T-helper 1 cell (primary cell): ENCODE measurements at regions not wholly inside any gene's neighbourhood (a gene's known extent, or its start where the extent isn't known, plus 50 kb on each side); places are given as distances from the start of the nearest gene placed in this dataset.

ENCODE experiments used
- DNase-seq, 5 donors: peaks; one replicate each; pipeline ENCODE4 v3.0.0-alpha.2; 2012 to 2020

- no peak for DNase-seq
Measured at GRCh38 chr1:22362626-22363402, 88.8 kb upstream of the ZBTB40 start.

- no peak for DNase-seq
Measured at GRCh38 chr1:22363403-22364325, 88.0 kb upstream of the ZBTB40 start.

DNA sequence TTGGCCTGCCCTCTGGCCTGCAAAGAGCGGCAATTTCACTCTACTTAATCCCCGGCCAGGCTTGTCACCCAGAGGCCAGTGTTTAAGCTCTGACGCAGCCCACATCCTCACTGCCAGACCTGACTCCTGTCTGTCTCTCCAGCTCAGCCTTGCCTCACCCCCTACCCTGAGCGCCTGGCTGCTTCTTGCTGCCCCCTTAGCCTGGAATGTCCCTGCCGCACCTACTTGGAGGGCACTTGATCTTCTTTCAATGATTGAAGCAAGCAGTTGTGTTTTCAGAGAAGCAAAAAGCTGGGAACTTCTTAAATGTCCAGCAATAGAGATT, 87.4 kb upstream of the ZBTB40 start:
- DNase-seq, result no peak

DNA sequence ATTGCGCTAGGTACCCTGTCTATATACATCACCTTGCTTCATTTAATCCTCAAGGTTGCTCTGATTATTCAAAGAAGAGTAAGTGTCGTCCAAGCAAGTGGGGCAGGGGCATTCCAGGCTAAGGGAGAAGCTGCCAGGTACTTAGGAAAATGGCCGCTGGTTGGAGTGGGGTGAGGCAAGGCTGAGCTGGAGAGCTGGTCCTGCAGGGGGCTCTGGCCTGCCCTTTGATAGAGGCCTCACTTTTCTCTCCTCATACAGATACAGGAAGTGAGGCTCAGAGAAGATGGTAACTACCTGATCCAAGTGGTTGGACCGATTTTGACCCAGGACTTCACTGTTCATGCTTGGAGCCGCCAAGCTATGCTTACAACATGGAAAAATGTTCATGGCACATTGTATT, 86.9 kb upstream of the ZBTB40 start:
- no peak for DNase-seq

DNA sequence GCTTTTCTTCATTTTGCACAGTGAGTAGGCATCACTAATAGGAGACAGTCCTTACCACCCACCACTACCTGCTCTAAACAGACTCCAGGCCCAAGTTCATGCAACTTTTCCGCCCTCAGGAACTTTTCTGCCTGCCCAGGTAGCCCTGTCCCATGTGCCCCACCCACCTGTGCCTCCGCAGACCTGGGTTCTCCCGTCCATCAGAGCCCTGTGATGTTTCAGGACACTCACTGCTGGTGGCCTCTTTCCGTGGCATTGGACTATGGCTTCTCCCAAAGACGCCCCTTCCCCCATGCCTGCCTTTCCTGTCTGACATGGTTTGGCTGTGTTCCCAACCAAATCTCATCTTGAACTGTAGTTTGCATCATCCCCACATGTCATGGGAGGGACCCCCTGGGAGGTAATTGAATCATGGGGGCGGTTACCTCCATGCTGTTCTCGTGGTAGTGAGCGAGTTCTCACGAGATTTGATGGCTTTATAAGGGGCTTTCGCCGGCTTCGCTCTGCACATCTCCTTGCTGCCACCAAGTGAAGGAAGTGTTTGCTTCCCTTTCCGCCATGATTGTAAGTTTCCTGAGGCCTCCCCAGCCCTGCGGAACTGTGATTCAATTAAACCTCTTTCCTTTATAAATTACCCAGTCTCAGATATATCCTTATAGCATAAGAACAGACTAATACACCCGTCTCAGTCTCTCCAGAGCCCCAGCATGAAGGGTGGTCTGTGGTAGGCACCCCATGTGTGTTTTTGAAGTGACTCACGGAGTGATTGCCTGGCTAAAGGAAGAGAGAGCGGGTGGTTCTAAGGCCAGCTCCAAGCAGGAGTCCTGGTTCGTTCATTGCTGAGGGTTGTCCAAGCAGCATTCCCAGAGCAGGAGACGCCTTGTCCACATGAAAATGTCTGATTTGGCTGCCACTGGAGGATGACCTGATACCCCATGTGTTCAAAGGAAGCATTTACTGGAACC, 86.0 kb upstream of the ZBTB40 start:
- no peak for DNase-seq

DNA sequence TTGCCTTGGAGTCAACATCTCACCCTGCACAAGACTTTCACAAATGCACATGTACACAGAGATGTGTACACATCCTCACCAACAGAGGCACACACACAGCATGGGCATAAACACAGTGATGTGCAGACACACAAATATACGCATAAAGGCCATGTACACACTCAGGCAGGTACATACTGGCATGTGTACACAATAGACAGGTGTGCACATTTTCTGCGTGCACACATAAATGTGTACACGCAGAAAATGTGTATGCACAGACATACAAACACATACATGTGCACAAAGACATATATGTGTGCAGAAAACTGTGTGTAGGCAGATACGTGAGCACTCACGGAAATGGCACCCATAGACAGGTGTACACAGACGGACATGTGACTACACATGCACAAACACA, 85.3 kb upstream of the ZBTB40 start:
- no peak for DNase-seq

- no peak for DNase-seq
Measured at GRCh38 chr1:22368125-22368524, 83.5 kb upstream of the ZBTB40 start.

- no peak for DNase-seq
Measured at GRCh38 chr1:22369294-22370189, 82.1 kb upstream of the ZBTB40 start.

- no peak for DNase-seq
Measured at GRCh38 chr1:22370190-22370498, 81.5 kb upstream of the ZBTB40 start.

DNA sequence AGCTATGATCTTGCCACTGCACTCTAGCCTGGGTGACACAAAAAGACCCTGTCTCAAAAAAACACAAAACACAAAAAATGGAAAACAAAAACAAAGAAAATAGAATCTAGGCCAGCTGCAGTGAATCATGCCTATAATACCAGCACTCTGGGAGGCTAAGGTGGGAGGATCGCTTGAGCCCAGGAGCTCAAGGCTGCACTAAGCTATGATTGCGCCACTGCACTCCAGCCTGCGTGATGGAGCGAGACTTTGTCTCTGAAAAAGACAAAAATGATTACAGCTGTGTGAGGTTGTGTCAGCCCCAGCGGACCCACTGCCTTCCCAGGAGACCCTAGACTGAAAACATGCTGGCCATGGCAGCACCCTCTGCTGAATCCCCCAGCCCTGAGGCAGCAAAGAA, 80.2 kb upstream of the ZBTB40 start:
- DNase-seq, result no peak

DNA sequence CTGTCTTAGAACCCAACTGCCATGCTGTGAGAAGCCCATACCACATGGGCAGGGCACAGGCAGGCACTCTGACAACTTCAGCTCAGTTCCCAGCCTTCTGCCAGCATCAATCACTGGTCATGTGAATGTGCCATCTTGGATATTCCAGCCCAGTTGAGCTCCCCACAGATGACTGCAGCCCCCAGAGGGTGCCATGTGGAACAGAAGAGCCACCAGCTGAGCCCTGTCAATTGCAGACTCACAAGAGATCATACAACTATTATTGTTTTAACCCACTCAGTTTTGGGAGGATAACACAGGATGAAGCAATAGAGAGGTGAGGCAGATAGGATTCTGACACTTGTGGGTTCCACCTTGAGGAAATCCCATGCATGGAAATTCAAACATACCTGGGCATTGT, 78.4 kb upstream of the ZBTB40 start:
- no peak for DNase-seq

DNA sequence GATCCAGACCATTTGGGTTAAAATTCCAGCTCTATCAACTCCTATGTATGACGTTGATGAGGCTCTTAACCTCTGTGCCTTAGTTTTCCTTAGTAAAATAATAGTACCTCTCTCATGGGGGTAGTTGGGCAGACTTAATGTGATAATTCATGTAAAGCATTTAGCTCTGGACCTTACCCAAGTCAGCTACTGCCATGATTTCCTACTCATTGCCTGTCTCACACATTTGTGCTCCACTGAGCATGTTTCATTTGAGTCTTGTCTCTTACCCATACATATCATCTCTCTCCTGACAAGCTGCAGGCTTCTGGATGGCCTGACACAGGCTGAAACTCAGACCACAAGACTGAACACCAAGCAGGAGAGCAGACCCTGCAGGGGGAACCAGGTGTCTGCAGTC, 77.7 kb upstream of the ZBTB40 start:
- DNase-seq, result no peak

DNA sequence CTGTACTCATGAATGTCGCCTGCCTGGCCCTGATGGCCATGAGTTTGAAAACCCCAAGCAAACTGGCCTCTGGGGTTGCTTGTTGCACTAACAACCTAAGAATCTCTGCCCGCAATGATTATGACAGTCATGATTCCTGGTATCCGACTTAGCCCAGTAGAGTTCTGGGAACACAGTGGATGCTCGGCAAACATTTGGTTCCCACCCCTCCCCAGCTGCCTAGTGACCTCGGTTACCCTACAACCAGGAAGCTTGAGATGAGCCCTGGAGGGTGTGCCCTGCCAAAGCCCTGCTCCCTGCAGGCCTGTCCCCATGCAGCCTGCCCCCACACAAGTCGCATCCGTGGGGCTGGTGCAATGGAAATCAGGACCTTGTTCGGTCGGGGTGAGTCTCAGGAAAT, 76.0 kb upstream of the ZBTB40 start:
- no peak for DNase-seq

DNA sequence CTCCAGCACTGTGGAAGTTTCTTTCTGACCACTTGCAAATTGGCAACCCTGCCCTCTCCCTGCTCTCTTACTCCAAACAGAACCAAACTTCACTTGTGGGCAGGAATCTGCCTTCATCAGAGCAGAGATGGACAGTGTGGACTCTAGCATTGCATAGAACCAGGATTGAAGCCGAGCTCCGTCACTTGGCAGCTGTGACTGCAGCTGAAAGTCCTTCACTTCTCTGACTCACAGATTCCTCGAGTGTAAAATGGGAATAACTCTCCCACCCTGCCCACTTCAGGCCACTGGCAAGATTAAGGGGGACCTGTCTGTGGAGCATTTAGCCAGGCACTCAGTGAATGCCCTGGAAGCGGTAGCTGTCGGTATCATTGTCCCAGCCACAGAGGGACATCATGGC, 75.7 kb upstream of the ZBTB40 start:
- DNase-seq, result no peak

DNA sequence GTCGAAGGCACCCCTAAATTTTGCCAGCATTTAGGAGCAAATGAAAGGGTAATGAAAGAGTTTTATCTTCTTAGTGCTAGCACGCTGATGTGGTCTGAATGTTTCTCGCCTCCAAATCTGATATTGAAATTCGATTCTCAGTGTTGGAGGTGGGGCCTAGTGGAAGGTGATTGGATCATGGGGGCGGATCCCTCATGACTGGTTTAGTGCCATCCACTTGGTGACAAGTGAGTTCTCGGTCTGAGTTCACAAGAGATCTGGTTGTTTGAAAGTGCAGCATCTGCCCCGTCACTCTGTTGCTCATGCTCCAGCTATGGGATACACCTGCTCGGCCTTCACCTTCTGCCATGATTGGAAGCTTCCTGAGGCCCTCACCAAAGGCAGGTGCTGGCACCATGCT, 75.1 kb upstream of the ZBTB40 start:
- no peak for DNase-seq

DNA sequence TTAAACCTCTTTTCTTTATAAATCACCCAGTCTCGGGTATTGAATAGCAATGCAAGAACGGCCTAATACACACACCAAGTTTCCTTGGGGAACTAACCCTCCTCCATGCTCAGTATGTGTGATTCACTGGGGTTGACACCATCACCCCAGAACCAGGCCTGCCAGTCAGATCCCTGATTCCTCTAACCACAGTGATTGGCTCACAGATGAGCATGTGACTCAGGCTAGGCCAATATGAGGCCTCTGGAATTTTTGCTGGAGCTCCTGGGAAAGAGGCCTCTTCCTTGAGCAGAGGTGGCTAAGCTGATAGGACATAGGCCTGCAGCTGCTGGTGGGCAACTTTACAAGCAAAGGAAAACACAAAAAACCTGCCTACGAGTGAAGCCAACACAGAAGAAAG, 74.7 kb upstream of the ZBTB40 start:
- DNase-seq, result no peak

DNA sequence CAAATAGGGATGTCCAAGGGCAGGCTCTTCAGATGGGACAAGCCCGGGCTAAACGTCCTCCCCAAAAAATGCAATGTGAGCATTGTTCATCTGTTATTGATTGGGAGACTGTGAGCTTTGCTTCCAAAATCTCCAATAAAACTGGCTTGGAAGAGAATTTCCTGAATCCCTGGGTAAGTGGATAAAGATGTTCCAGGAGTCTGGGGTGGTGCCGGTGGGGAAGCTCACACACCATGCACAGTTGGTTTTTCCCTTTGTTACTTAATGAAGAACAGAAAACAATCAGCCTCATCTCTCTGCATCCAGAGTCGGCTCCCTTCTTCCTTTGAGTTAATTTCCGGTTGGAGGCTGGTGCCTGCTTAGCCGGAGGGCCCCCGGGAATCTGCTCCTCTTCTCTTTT, 72.1 kb upstream of the ZBTB40 start:
- no peak for DNase-seq

DNA sequence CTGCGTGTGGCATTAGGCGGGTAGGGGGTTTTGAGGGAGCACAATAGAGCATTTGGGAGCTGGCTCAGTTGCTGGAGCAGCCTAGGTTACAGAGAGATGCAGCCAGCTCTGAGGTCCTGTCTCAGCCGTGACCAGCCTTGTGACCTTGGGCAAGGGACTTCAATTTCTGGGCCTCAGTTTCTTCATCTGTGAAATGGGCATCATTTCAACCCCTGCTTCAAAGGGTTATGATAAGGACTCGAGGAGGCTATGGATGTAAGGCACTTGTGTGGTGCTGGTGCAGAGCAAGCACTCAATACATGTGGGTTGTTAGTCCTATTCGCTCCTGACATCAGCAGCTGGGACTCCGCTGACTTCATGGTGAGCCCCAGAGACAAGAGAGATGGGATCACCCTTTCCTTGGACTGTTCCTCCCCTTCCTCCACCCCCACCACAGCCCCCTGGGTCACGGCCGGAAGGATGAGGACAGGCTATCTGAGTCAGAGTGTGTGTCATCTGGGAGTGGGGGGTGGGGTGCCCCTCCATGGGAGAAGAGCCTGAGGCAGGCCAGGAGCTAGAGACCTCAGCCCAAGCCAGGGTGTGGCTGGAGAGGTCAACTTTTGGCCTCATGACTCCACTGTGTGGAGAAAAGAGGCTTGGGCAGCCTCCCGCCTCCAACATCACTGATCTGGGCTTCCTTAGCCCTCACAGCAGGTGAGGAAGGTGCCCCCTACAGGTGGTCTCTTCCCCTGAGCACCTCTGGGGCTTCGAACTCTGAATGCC, 71.4 kb upstream of the ZBTB40 start:
- no peak for DNase-seq

- DNase-seq, result no peak
Measured at GRCh38 chr1:22383526-22384294, 67.9 kb upstream of the ZBTB40 start.

GRCh38 chr1:22385537-22385936, 66.1 kb upstream of the ZBTB40 start:
- DNase-seq, result no peak

GRCh38 chr1:22386774-22387173, 64.9 kb upstream of the ZBTB40 start:
- DNase-seq, result no peak
